GM12878 (cell line): ENCODE measurements at regions not wholly inside any gene's neighbourhood (a gene's known extent, or its start where the extent isn't known, plus 50 kb on each side); places are given as distances from the start of the nearest gene placed in this dataset.

Experiments used
- BRCA1 ChIP-seq: IDR thresholded peaks from 2 replicates; pipeline ENCODE4 v1.6.1; 2011; ENCODE audit warnings: low read depth, low read length, improper control_type of control experiment
- CHD2 ChIP-seq: IDR thresholded peaks from 2 replicates; pipeline ENCODE4 v1.6.1; 2011; ENCODE audit warnings: low read depth, low read length, improper control_type of control experiment, borderline replicate concordance
- CUX1 ChIP-seq: IDR thresholded peaks from 2 replicates; pipeline ENCODE4 v1.6.1; 2012; ENCODE audit warnings: improper control_type of control experiment, low read depth, low read length; ENCODE audit not compliant: insufficient replicate concordance
- MTA3 ChIP-seq: IDR thresholded peaks from 2 replicates; pipeline ENCODE4 v1.6.1; 2012; ENCODE audit warnings: low read length, inconsistent platforms, borderline replicate concordance
- MYC ChIP-seq: IDR thresholded peaks from 2 replicates; pipeline ENCODE4 v1.6.1; 2011; ENCODE audit warnings: mild to moderate bottlenecking, low read length, moderate library complexity, inconsistent platforms; ENCODE audit not compliant: insufficient read depth, insufficient replicate concordance, insufficient read length, severe bottlenecking
- PBX3 ChIP-seq: IDR thresholded peaks from 2 replicates; pipeline ENCODE4 v1.6.1; 2011; ENCODE audit warnings: mild to moderate bottlenecking, low read depth, low read length, moderate library complexity; ENCODE audit not compliant: insufficient replicate concordance
- REST ChIP-seq: IDR thresholded peaks from 2 replicates; pipeline ENCODE4 v1.6.1; 2012; ENCODE audit warnings: mild to moderate bottlenecking, low read depth, low read length
- ZNF622 ChIP-seq: fragments of 450-650 bp; IDR thresholded peaks from 2 replicates; pipeline ENCODE4 v1.6.1; 2017; ENCODE audit warnings: mild to moderate bottlenecking, inconsistent platforms
- ZZZ3 ChIP-seq: IDR thresholded peaks from 2 replicates; pipeline ENCODE4 v1.6.1; 2011; ENCODE audit warnings: low read depth; ENCODE audit not compliant: control insufficient read depth, insufficient read length

GRCh38 chr1:13918862-13919261 lies 218.9 kb downstream of the PRDM2 start (continued):
- no peak for TF ChIP-seq CUX1
- TF ChIP-seq CHD2 = no peak
- no peak for TF ChIP-seq MTA3
- no peak for TF ChIP-seq ZNF622
- no peak for TF ChIP-seq MYC
- TF ChIP-seq REST = no peak
- TF ChIP-seq ZZZ3 = no peak
- no peak for TF ChIP-seq BRCA1
- TF ChIP-seq PBX3 = no peak
